ENCODE measurements at regions not wholly inside any gene's neighbourhood (a gene's known extent, or its start where the extent isn't known, plus 50 kb on each side); places are given as distances from the start of the nearest gene placed in this dataset.

DNA sequence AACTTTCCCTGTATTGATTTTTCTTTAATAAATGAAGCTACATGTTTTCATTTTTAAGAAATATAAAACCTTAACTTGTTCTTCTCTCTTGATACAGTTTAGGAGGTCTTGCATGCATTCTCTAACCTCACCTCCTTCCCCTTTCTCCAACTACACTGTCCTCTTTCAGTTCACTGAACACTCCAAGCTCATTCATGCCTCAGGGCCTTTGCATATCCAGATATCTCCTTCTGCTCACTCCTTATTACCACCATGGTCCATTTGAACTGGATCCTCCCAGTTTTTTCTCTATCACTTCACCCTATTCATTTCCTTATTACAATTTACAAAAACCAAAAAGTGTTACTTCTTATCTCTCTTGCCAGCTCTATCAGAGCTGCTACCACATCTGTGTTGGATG is 242.9 kb upstream of the PLEKHG7 start:
- DNase-seq: no peak

DNA sequence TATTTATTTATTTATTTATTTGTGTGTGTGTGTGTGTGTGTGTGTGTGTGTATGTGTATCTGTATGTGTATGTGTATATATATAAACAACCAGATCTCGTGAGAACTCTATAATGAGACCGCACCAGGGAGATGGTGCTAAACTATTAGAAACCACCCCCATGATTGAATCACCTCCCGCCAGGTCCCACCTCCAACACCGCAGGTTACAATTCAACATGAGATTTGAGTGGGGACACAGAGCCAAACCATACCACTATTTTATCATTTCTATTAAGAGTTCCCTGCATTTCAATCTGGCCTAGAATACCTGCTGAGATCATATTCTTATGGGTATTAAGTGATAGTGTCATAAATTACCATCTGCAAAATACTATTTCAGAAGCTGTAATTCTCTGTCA is 243.8 kb upstream of the PLEKHG7 start:
- DNase-seq: no peak

- no peak for DNase-seq
Measured at GRCh38 chr12:92457458-92458180, 245.2 kb upstream of the PLEKHG7 start.

DNA sequence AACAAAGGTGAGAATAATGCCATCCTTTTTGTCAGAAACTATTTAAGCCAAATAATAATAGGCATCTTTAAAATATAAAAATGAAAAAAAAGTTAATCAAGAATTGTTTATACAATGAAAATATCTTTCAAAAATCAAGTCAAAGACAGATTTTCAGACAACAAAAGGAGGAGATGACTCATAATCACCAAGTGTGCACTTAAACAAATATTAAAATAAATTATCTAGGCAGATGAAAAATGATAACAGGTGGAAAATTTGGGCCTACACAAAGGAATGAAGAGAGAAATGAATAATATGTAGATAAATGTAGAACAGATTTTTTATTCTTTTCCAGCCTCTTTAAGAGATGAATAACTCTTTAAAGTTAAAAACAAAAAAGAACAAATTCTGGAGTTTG is 250.0 kb upstream of the PLEKHG7 start:
- no peak for DNase-seq

- DNase-seq: no peak
Measured at GRCh38 chr12:92446083-92446460, 256.7 kb upstream of the PLEKHG7 start.

DNA sequence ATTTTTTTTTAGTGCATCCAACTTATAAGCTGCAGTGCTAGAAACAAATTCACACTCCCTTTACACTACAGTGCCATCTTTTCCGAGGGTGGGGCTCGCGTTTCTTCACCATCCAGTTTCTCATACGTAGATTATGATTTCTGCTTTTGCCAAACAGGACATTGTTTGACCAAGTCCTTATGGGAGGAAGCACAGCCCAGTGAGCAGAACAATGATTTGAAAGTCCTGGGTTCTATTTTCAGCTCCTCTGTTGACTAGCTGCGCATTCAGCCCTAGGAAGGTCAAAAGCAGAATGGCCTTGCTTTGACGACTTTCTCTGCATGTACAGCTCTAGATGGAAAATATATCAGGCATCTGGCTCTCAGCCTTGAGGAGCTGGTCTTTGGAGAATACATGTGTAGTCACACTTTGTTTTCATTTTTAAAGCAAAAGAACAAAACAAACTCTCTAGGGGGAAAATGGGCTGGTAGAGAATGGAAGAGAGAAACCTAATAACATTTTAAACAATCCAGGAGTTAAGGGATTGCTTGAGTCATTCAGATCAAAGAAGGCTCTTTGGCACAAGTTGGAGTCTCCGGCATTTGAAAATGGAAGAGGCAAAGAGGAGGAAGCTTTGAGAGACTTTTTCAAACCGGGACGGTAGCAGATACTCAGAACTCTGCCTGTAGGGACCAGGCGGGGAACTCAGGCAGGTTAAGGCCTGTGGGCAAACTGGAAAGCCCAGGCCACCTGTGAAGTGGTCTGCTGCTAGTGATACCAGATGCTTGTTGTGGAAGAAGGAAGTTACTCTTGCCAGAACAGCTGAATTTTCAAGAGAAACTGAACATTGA is 257.3 kb upstream of the PLEKHG7 start:
- DNase-seq: no peak

GRCh38 chr12:92444763-92445162 is 258.0 kb upstream of the PLEKHG7 start:
- DNase-seq: peak; percentile 11

DNA sequence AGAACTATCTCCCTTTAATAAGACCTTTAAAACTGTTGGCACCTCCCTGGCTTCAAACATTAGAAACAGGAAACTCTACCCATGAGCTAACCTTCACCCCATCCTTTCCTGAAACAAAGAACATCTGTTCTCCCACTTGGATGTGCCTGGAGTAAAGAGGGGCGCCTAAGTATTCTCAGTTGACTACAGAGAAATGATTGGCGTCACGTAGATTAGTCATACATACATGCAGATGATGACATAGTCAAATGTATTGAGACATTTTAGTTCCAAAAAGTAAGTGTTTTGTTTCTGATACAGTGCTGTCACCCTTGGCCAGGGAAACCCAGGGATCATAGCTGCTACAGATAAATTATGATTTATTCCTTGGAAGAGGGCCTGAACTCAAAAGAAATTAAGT is 260.0 kb upstream of the PLEKHG7 start:
- DNase-seq: no peak

DNA sequence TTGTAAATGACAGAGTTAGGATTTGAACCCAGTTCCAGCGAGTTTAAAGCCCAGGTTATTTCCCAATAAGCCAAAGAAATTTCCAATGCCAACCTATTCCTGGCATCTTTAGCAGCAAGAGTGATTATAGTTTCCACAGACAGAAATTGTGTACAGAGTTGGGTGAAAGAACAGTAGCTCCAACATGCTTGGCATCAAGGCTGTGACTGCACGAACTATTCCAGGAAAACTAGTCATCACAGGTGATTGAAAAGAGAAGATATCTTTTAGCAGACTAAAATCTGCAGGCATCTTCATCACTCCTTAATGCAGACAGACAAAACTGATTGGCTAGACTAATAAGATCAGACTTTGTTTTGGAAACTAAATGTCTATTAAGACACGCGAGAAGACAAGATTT is 262.7 kb upstream of the PLEKHG7 start:
- no peak for DNase-seq

DNA sequence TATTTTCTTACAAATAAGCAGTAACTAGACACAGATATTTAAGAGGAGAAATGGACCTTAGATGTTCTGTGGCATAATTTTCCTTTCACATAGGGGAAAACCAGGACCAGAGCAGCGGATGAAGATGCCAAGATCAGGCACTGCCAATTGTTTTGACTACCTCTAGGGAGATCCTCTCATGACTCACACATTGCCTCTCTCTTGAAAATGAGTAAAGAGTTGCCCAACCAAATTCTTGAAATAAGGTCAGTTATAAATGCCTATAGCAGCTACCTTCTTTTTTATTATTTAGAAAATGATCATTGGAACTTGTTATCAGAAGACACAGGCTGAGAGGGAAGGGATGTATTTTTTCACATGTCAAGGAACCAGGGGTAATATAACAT is 263.4 kb upstream of the PLEKHG7 start:
- no peak for DNase-seq

DNA sequence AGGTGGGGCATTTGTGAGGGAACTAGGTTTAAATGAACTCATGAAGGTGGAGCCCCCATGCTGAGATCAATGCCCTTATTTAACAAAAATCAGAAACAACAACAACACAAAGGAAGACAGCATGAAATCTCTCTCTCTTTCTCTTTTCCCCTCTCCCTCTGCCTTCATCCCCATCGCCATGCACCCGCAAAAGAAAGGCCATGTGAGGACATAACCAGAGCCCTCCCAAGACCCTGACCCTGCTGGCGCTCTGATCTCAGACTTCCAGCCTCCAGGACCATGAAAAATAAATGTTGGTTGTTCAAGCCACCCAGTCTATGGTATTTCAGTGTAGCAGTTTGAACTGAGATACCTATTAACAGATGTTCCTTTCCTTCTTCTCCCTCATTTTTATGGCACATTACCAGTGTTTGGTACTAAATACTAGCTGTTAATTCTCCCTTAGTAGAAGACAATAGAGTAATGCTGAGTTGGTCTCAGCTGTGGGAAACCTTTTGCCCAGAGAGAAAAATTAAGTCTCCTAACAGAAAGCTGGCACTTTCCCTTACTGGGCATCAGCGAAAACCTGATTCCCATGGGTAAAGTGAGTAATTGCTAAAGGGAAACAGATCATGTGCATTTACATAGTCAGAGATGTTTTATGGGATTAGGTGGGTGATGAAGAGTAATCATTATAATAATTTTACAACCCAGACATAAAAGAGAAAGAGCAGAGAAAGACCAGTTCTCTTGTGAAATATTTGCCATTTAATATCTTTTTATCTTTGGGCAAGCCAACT is 264.0 kb upstream of the PLEKHG7 start:
- no peak for DNase-seq

GRCh38 chr12:92437452-92437851 is 265.3 kb upstream of the PLEKHG7 start:
- DNase-seq: no peak

GRCh38 chr12:92436856-92437255 is 265.9 kb upstream of the PLEKHG7 start:
- DNase-seq: no peak

GRCh38 chr12:92434607-92435025 is 268.2 kb upstream of the PLEKHG7 start:
- DNase-seq: no peak

GRCh38 chr12:92432724-92433441 is 269.9 kb upstream of the PLEKHG7 start:
- no peak for DNase-seq

- DNase-seq: peak; percentile 14
Measured at GRCh38 chr12:92431146-92431545, 271.6 kb upstream of the PLEKHG7 start.

DNA sequence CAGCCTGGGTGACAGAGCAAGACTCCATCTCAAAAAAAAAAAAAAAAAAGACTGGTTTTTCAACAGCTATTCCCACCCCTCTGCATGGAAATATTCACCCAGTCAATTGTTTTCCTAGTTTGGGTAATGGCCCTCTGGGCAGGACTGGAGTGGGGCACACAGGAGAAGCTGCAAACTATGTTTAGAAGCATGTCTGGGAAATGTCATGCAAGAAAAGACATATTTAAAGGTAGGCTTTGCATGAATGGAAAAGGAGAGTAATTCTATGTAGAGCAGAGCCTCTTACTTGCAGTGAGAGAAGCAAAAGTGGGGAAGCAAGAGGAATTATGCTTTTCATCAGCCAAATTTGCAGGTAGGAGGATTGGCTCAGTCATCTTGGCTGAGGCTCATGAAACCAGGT is 276.5 kb upstream of the PLEKHG7 start:
- no peak for DNase-seq

- DNase-seq: no peak
Measured at GRCh38 chr12:92425165-92425564, 277.6 kb upstream of the PLEKHG7 start.

- DNase-seq: no peak
Measured at GRCh38 chr12:92424338-92424737, 278.5 kb upstream of the PLEKHG7 start.

DNA sequence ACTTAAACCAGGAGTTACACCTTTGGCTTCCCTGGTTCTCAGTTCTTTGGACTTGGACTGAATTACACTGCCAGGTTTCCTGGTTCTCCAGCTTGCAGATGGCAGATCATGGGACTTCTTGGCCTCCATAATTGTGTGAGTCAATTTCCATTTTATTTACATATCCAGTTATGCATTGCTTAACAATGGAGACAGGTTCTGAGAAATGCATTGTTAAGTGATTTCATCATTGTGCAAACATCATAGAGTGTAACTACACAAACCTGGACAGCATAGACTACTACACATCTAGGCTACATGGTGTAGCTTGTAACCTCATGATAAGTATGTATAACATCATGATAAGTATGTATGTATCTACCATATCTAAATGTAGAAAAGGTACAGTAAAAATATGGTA is 276.1 kb upstream of the BTG1 start:
- no peak for DNase-seq

DNA sequence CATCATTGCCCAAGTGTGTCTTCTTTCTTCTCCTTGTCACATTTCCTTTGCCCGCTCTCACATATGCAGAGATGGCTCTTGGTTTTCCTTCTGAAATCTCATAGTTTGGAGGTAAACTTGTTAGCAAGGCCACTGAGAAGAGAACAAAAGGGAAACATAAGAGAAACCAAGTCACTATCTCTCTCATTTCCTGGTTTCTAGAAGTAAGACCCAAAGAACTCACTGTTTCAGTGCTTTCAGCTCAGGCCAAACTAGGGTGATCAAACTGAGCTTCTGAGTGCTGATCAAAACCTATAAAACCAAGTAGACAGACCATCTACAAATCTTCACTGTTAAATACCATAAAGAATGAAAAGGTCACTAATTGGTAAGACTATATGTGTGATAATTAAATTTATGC is 275.4 kb upstream of the BTG1 start:
- DNase-seq: no peak

DNA sequence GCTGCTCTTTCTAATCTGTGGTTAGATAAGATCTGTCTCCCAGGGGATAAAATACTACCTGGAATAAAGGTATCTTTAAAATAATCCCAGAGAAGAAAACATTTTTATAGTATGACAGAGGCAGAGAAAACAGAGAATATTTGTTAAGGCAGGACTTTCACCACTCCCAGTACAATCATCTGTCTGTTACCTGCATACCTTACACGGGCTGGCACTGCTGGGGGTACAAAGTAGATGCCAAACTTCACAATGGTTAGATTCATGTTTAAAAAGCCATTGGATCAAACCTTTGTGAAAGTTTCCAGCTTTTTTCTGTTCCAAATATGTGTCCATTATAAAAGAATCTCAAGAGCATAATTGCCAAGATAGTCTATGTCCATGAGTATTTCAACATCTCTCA is 273.6 kb upstream of the BTG1 start:
- no peak for DNase-seq

- DNase-seq: no peak
Measured at GRCh38 chr12:92418381-92418780, 272.7 kb upstream of the BTG1 start.
